Osteocyte (in vitro differentiated cells): ENCODE measurements at regions not wholly inside any gene's neighbourhood (a gene's known extent, or its start where the extent isn't known, plus 50 kb on each side); places are given as distances from the start of the nearest gene placed in this dataset.

Experiments
- DNase-seq: peaks from one replicate; pipeline ENCODE4 v3.0.0; 2021; ENCODE audit warnings: mixed read lengths; ENCODE audit not compliant: unreplicated experiment; ENCODE audit errors: extremely low spot score
- H3K27ac Mint-ChIP-seq: one replicate; pipeline ENCODE4 v1.8.0; 2021; ENCODE audit warnings: mild to moderate bottlenecking, mixed read lengths; ENCODE audit not compliant: unreplicated experiment
- H3K27me3 Mint-ChIP-seq: one replicate; pipeline ENCODE4 v1.8.0; 2021; ENCODE audit warnings: mixed read lengths; ENCODE audit not compliant: unreplicated experiment
- H3K36me3 Mint-ChIP-seq: one replicate; pipeline ENCODE4 v1.8.0; 2021; ENCODE audit warnings: mixed read lengths; ENCODE audit not compliant: unreplicated experiment
- H3K4me1 Mint-ChIP-seq: one replicate; pipeline ENCODE4 v1.8.0; 2021; ENCODE audit warnings: mixed read lengths; ENCODE audit not compliant: unreplicated experiment
- H3K4me3 Mint-ChIP-seq: one replicate; pipeline ENCODE4 v1.8.0; 2021; ENCODE audit warnings: mild to moderate bottlenecking, moderate library complexity, mixed read lengths; ENCODE audit not compliant: unreplicated experiment
- H3K9me3 Mint-ChIP-seq: one replicate; pipeline ENCODE4 v1.8.0; 2021; ENCODE audit warnings: mixed read lengths; ENCODE audit not compliant: unreplicated experiment
- TF ChIP-seq, protein P1 (sequence below): fragments of 200-600 bp; sonication (generic); IDR thresholded peaks from 2 replicates; pipeline ENCODE4 v1.5.0; 2021; ENCODE audit warnings: antibody characterized with exemption, mild to moderate bottlenecking, moderate library complexity

DNA sequence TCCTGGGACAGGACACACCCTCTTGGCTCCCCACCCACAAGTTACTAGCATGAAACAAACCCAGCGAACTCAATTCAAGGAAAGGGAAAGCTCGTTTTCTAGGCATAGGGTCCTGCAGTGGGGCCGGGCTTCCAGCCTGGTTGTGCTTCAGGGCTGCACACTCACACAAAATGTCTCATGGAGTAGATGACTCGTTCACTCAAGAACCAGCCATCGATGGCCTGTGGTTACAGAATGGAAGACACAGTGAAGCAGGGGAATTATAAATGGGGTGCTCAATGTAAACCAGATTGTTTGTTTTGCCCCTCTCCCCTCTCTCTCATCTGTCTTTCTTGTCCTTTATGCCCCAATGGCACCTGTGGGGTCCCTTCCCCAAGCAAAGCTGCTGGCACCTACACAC is 56.0 kb upstream of the COX20 start:
- no peak overlapping the region for H3K4me3 Mint-ChIP-seq
- no peaks in the 10 kb centered on the region for H3K36me3 Mint-ChIP-seq
- TF ChIP-seq, protein P1, sequence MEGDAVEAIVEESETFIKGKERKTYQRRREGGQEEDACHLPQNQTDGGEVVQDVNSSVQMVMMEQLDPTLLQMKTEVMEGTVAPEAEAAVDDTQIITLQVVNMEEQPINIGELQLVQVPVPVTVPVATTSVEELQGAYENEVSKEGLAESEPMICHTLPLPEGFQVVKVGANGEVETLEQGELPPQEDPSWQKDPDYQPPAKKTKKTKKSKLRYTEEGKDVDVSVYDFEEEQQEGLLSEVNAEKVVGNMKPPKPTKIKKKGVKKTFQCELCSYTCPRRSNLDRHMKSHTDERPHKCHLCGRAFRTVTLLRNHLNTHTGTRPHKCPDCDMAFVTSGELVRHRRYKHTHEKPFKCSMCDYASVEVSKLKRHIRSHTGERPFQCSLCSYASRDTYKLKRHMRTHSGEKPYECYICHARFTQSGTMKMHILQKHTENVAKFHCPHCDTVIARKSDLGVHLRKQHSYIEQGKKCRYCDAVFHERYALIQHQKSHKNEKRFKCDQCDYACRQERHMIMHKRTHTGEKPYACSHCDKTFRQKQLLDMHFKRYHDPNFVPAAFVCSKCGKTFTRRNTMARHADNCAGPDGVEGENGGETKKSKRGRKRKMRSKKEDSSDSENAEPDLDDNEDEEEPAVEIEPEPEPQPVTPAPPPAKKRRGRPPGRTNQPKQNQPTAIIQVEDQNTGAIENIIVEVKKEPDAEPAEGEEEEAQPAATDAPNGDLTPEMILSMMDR: no peak
- peaks cover 12% of the 10 kb centered on the region for H3K4me1 Mint-ChIP-seq
- no peak overlapping the region for H3K27ac Mint-ChIP-seq
- H3K27me3 Mint-ChIP-seq: no peaks in the 10 kb centered on the region
- no peaks in the 10 kb centered on the region for H3K9me3 Mint-ChIP-seq
- no peak for DNase-seq

DNA sequence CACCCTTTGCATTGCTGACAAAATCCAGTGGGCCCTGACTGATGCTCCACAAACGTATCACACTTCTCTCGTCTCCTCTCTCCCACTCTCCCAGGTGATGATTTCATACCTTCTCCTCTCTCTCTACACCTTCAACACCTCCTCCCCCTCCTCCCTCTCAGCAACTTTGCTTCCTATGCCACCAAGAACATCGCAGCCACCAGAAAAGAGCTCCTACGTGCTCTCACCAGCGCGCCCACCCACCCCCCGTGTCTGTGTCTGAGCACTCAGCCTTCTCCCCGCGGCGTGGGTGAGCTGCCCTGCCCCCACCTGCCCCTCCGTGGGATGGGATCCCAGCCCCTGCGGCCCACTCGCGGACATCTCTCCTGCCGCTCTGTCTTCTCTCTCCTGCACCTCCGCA is 55.1 kb upstream of the COX20 start:
- H3K9me3 Mint-ChIP-seq: no peaks in the 10 kb centered on the region
- no peaks in the 10 kb centered on the region for H3K36me3 Mint-ChIP-seq
- no peak for DNase-seq
- TF ChIP-seq, protein P1: no peak
- H3K27me3 Mint-ChIP-seq: no peaks in the 10 kb centered on the region
- no peak overlapping the region for H3K4me3 Mint-ChIP-seq
- H3K27ac Mint-ChIP-seq: no peak overlapping the region
- H3K4me1 Mint-ChIP-seq: peaks cover 12% of the 10 kb centered on the region

DNA sequence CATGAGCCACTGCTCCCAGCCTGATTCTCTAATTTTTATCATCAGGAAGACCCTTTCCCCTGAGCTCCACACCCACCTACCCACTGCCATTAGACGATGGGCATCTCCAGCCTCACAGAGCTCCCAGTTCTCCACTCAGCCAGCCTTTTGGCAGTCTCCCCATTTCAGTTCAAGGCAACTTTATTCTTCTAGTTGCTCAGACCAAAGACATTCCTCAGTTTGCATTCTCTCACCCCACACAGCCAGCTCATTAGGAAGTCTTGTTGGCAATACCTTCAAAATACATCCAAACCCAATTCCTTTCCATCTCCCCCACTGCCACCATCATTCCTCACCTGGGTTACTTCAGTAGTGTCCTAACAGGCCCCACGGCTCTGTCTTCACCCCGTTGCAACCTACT is 53.4 kb upstream of the COX20 start:
- Mint-ChIP-seq H3K36me3 (no peaks in the 10 kb centered on the region), H3K27ac (no peak overlapping the region), H3K27me3 (no peaks in the 10 kb centered on the region), H3K4me1 (peaks cover 12% of the 10 kb centered on the region), H3K9me3 (no peaks in the 10 kb centered on the region), H3K4me3 (no peak overlapping the region)
- TF ChIP-seq, protein P1: no peak
- no peak for DNase-seq

DNA sequence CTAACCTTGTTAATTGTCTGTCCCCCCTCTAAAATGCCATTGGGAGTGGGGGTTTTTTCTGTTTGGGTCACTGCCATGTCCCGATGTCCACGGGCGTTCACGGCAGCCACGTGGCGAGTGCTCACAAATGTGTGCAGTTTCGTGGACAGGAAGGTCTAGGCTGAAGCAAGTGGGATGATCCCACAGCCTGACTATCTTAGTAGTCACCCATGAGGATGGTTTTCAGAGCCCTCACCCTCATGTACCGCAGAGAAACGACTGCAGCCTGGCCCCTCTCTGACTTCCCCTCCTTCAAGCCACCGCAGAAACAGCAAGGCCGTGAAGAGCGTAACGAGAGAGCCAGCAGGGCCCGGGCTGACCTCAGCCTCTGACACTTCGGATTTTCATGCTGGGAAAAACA is 52.3 kb upstream of the COX20 start:
- Mint-ChIP-seq H3K36me3 (no peaks in the 10 kb centered on the region), H3K27ac (no peak overlapping the region), H3K4me3 (no peak overlapping the region), H3K9me3 (no peaks in the 10 kb centered on the region), H3K4me1 (peaks cover 11% of the 10 kb centered on the region), H3K27me3 (no peaks in the 10 kb centered on the region)
- TF ChIP-seq, protein P1: no peak
- DNase-seq: no peak
